Skeletal muscle satellite cell (primary cell): ENCODE measurements at regions not wholly inside any gene's neighbourhood (a gene's known extent, or its start where the extent isn't known, plus 50 kb on each side); places are given as distances from the start of the nearest gene placed in this dataset.

ENCODE experiments used
- H3K27me3 ChIP-seq: 2 replicates; pipeline ENCODE4 v1.7.0; 2013; ENCODE audit warnings: low read length; ENCODE audit not compliant: control insufficient read depth, insufficient read depth
- H3K36me3 ChIP-seq: 2 replicates; pipeline ENCODE4 v1.7.0; 2013; ENCODE audit warnings: mild to moderate bottlenecking, control low read depth, low read length; ENCODE audit not compliant: insufficient read depth
- H3K4me1 ChIP-seq: 2 replicates; pipeline ENCODE4 v1.7.0; 2013; ENCODE audit warnings: low read length; ENCODE audit not compliant: control insufficient read depth, insufficient read depth
- H3K4me2 ChIP-seq: 2 replicates; pipeline ENCODE4 v1.7.0; 2013; ENCODE audit warnings: mild to moderate bottlenecking, low read length
- H3K4me3 ChIP-seq: 2 replicates; pipeline ENCODE4 v1.7.0; 2013; ENCODE audit warnings: low read length
- H3K9ac ChIP-seq: 2 replicates; pipeline ENCODE4 v1.7.0; 2013; ENCODE audit warnings: mild to moderate bottlenecking, low read depth, low read length, moderate library complexity
- H3K9me3 ChIP-seq: replicated peaks from 2 replicates; pipeline ENCODE4 v1.7.0; 2013; ENCODE audit warnings: mild to moderate bottlenecking, control low read depth, low read length

- Histone ChIP-seq H3K4me3 (no peak overlapping the region), H3K27me3 (no peaks in the 10 kb centered on the region), H3K36me3 (no peaks in the 10 kb centered on the region), H3K4me1 (no peaks in the 10 kb centered on the region), H3K9ac (no peak overlapping the region), H3K9me3 (no peaks in the 10 kb centered on the region), H3K4me2 (no peak overlapping the region)
These were observed 299.4 kb upstream of the CDH2 start for GRCh38 chr18:28476302-28476701.

GRCh38 chr18:28469946-28470345 lies 293.0 kb upstream of the CDH2 start:
- H3K4me2 ChIP-seq, result no peak overlapping the region

GRCh38 chr18:28468901-28469300 lies 292.0 kb upstream of the CDH2 start:
- no peak overlapping the region for H3K9ac ChIP-seq
- no peaks in the 10 kb centered on the region for H3K36me3 ChIP-seq
- no peaks in the 10 kb centered on the region for H3K9me3 ChIP-seq
- H3K4me2 ChIP-seq, result no peak overlapping the region
- no peak overlapping the region for H3K4me3 ChIP-seq
- H3K27me3 ChIP-seq, result no peaks in the 10 kb centered on the region
- no peaks in the 10 kb centered on the region for H3K4me1 ChIP-seq

More at GRCh38 chr18:28469946-28470345, 293.0 kb upstream of the CDH2 start:
- Histone ChIP-seq H3K27me3 (no peaks in the 10 kb centered on the region), H3K4me1 (no peaks in the 10 kb centered on the region), H3K36me3 (no peaks in the 10 kb centered on the region), H3K9me3 (no peaks in the 10 kb centered on the region), H3K4me3 (no peak overlapping the region), H3K9ac (no peak overlapping the region)

GRCh38 chr18:28466204-28466603 lies 289.3 kb upstream of the CDH2 start:
- no peaks in the 10 kb centered on the region for H3K4me1 ChIP-seq
- no peak overlapping the region for H3K9ac ChIP-seq
- H3K27me3 ChIP-seq, result no peaks in the 10 kb centered on the region

GRCh38 chr18:28459587-28459986 lies 282.7 kb upstream of the CDH2 start:
- no peak overlapping the region for H3K4me3 ChIP-seq
- no peak overlapping the region for H3K4me2 ChIP-seq
- H3K27me3 ChIP-seq, result no peaks in the 10 kb centered on the region
- no peaks in the 10 kb centered on the region for H3K9me3 ChIP-seq
- H3K36me3 ChIP-seq, result no peaks in the 10 kb centered on the region
- no peak overlapping the region for H3K9ac ChIP-seq
- no peaks in the 10 kb centered on the region for H3K4me1 ChIP-seq

More at GRCh38 chr18:28466204-28466603, 289.3 kb upstream of the CDH2 start:
- no peaks in the 10 kb centered on the region for H3K9me3 ChIP-seq
- H3K4me3 ChIP-seq, result no peak overlapping the region
- H3K36me3 ChIP-seq, result no peaks in the 10 kb centered on the region
- H3K4me2 ChIP-seq, result no peak overlapping the region

GRCh38 chr18:28458751-28459150 lies 281.8 kb upstream of the CDH2 start:
- Histone ChIP-seq H3K4me3 (no peak overlapping the region), H3K4me1 (no peaks in the 10 kb centered on the region), H3K36me3 (no peaks in the 10 kb centered on the region), H3K4me2 (no peak overlapping the region), H3K9me3 (no peaks in the 10 kb centered on the region), H3K9ac (no peak overlapping the region), H3K27me3 (no peaks in the 10 kb centered on the region)

- Histone ChIP-seq H3K9ac (no peak overlapping the region), H3K4me1 (no peaks in the 10 kb centered on the region), H3K36me3 (no peaks in the 10 kb centered on the region), H3K4me2 (no peak overlapping the region), H3K4me3 (no peak overlapping the region), H3K27me3 (no peaks in the 10 kb centered on the region), H3K9me3 (no peaks in the 10 kb centered on the region)
These were observed 280.9 kb upstream of the CDH2 start for GRCh38 chr18:28457784-28458183.

- Histone ChIP-seq H3K4me2 (no peak overlapping the region), H3K9ac (no peak overlapping the region), H3K4me3 (no peak overlapping the region), H3K9me3 (no peaks in the 10 kb centered on the region), H3K4me1 (no peaks in the 10 kb centered on the region), H3K36me3 (no peaks in the 10 kb centered on the region), H3K27me3 (no peaks in the 10 kb centered on the region)
These were observed 279.0 kb upstream of the CDH2 start for GRCh38 chr18:28455971-28456370.

- Histone ChIP-seq H3K9ac (no peak overlapping the region), H3K36me3 (no peaks in the 10 kb centered on the region), H3K4me3 (no peak overlapping the region), H3K27me3 (no peaks in the 10 kb centered on the region), H3K4me2 (no peak overlapping the region), H3K9me3 (no peaks in the 10 kb centered on the region), H3K4me1 (no peaks in the 10 kb centered on the region)
These were observed 262.9 kb upstream of the CDH2 start for GRCh38 chr18:28439870-28440269.

GRCh38 chr18:28438381-28438780 lies 261.5 kb upstream of the CDH2 start:
- Histone ChIP-seq H3K27me3 (no peaks in the 10 kb centered on the region), H3K4me1 (no peaks in the 10 kb centered on the region), H3K36me3 (no peaks in the 10 kb centered on the region), H3K9me3 (no peaks in the 10 kb centered on the region), H3K9ac (no peak overlapping the region), H3K4me3 (no peak overlapping the region), H3K4me2 (no peak overlapping the region)

- Histone ChIP-seq H3K27me3 (no peaks in the 10 kb centered on the region), H3K9ac (no peak overlapping the region), H3K4me3 (no peak overlapping the region), H3K4me2 (no peak overlapping the region), H3K4me1 (no peaks in the 10 kb centered on the region), H3K9me3 (no peaks in the 10 kb centered on the region), H3K36me3 (no peaks in the 10 kb centered on the region)
These were observed 255.4 kb upstream of the CDH2 start for GRCh38 chr18:28432339-28432738.

- no peaks in the 10 kb centered on the region for H3K4me1 ChIP-seq
- no peak overlapping the region for H3K9ac ChIP-seq
- H3K4me2 ChIP-seq, result no peak overlapping the region
- H3K4me3 ChIP-seq, result no peak overlapping the region
- no peaks in the 10 kb centered on the region for H3K36me3 ChIP-seq
- no peaks in the 10 kb centered on the region for H3K9me3 ChIP-seq
- H3K27me3 ChIP-seq, result no peaks in the 10 kb centered on the region
These were observed 249.0 kb upstream of the CDH2 start for GRCh38 chr18:28425886-28426285.
